ENCODE measurements at regions not wholly inside any gene's neighbourhood (a gene's known extent, or its start where the extent isn't known, plus 50 kb on each side); places are given as distances from the start of the nearest gene placed in this dataset.

DNA sequence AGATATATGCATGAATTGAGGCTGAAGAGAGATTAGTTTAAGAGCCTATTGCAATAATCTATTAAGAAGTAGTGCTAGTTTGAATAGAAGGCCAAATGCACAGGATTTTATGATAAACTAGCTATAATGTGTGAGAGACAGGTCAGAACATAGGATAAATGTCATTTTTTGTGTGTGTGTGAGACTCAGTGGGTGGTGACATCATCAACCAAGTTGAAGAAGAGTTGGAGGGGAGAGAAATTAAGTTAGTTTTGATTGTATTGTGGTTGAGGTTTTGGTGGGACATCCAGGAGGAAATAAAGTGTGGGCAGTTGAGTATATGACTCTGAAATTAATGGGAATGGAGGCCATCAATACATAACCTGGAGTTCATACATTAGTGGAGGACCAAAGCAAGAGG, 320.1 kb upstream of the CWC22 start:
- Histone ChIP-seq H3K9me3 (ENCODE audit: control insufficient read depth, insufficient read depth, low read length) (no peaks in the 10 kb centered on the region), H3K4me1 (ENCODE audit: control insufficient read depth, insufficient read depth, low read length) (peaks cover 13% of the 10 kb centered on the region)

DNA sequence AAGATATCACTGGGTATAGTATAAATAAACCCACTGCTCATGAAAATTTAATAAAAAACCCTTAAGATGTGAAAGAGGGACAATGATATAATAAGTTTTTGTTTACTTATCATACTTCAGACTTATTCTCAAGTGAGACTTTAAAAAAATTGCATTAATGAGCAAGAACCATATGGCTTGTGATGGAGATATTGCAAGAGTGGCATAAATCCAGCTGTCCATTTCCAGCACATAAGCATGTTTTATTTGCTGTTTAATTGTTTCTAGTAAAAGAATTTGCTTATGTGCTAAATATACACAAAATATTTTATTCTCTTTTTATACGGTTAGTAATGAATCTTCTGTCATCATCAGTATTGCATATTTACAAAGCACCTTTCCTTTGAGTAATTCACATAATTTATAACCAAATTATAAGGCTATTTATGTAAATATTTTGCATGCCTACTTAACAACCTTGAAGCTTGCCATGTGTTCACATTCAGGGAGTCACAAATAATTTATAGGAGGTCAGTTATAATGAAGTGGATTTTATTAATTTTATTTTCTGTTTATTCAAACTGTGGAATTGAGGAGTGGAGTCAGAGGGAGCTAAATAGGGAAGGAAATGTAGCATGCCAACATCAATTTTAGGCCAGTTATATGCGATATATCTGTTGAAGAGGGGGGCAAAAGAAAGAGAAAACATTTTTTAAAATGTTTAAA, 318.5 kb upstream of the CWC22 start:
- H3K4me3 ChIP-seq (ENCODE audit: low read depth, low read length) = no peak overlapping the region
- peaks cover 6% of the 10 kb centered on the region; the same call in 1 of the 2 replicates for H3K9me3 ChIP-seq (ENCODE audit: control insufficient read depth, insufficient read depth, low read length)

More for the DNA sequence above, 320.1 kb upstream of the CWC22 start:
- Histone ChIP-seq H3K9ac (ENCODE audit: low read depth, low read length) (no peak overlapping the region), H3K27me3 (ENCODE audit: control insufficient read depth, insufficient read depth, low read length) (no peaks in the 10 kb centered on the region), H3K4me3 (ENCODE audit: low read depth, low read length) (no peak overlapping the region), H3K36me3 (ENCODE audit: control insufficient read depth, insufficient read depth, low read length) (no peaks in the 10 kb centered on the region), H3K27ac (ENCODE audit: low read depth, low read length) (no peak overlapping the region)

DNA sequence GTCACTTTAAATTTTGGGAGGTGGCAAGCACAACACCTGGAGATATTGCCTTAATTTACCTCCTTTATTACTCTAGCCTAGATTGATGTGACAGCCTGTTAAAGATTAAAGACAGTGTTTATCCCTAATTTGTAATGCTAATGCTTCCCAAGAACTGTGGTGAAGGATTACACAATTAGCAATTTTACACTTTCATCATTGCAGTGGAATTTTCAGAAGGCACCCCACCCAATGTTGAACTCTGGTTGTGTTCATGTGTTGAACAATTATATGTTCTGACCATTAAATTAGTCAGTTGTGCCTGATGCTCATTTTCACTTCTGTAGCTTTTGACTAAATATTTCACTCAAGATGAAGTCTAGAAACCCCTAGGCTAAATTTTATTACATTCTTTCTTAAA, 317.1 kb upstream of the CWC22 start:
- Histone ChIP-seq H3K27me3 (ENCODE audit: control insufficient read depth, insufficient read depth, low read length) (no peaks in the 10 kb centered on the region), H3K36me3 (ENCODE audit: control insufficient read depth, insufficient read depth, low read length) (no peaks in the 10 kb centered on the region), H3K27ac (ENCODE audit: low read depth, low read length) (no peak overlapping the region), H3K9me3 (ENCODE audit: control insufficient read depth, insufficient read depth, low read length) (peaks cover 9% of the 10 kb centered on the region; the same call in 1 of the 2 replicates), H3K9ac (ENCODE audit: low read depth, low read length) (no peak overlapping the region), H3K4me1 (ENCODE audit: control insufficient read depth, insufficient read depth, low read length) (peaks cover 10% of the 10 kb centered on the region), H3K4me3 (ENCODE audit: low read depth, low read length) (no peak overlapping the region)

More for the DNA sequence above, 318.5 kb upstream of the CWC22 start:
- H3K27me3 ChIP-seq (ENCODE audit: control insufficient read depth, insufficient read depth, low read length) = no peaks in the 10 kb centered on the region
- H3K36me3 ChIP-seq (ENCODE audit: control insufficient read depth, insufficient read depth, low read length) = no peaks in the 10 kb centered on the region
- H3K27ac ChIP-seq (ENCODE audit: low read depth, low read length) = no peak overlapping the region
- H3K9ac ChIP-seq (ENCODE audit: low read depth, low read length) = no peak overlapping the region
- H3K4me1 ChIP-seq (ENCODE audit: control insufficient read depth, insufficient read depth, low read length) = peaks cover 13% of the 10 kb centered on the region

DNA sequence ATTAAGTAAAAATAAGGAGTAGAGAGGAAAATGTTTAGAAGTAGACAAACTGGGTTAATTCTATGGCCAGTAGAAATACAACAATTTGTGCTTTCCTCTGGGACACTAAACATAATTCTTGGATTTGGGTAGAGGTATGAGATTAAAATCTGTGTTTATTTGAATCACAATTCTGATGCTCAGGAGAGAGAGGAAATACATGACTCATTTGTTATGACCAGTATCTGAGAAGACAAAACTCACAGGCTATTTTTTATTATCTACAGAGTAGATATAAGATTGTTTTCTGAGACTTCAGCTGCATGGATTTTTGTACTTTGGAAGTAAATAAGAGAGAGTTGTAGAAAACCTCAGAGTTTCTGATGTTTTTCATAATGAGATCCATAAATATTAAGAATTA, 315.7 kb upstream of the CWC22 start:
- no peaks in the 10 kb centered on the region for H3K36me3 ChIP-seq (ENCODE audit: control insufficient read depth, insufficient read depth, low read length)
- no peak overlapping the region for H3K4me3 ChIP-seq (ENCODE audit: low read depth, low read length)
- H3K27ac ChIP-seq (ENCODE audit: low read depth, low read length) = no peak overlapping the region
- H3K9ac ChIP-seq (ENCODE audit: low read depth, low read length) = no peak overlapping the region
- no peaks in the 10 kb centered on the region for H3K4me1 ChIP-seq (ENCODE audit: control insufficient read depth, insufficient read depth, low read length)
- no peaks in the 10 kb centered on the region for H3K27me3 ChIP-seq (ENCODE audit: control insufficient read depth, insufficient read depth, low read length)
- peaks cover 9% of the 10 kb centered on the region; the same call in 1 of the 2 replicates for H3K9me3 ChIP-seq (ENCODE audit: control insufficient read depth, insufficient read depth, low read length)

DNA sequence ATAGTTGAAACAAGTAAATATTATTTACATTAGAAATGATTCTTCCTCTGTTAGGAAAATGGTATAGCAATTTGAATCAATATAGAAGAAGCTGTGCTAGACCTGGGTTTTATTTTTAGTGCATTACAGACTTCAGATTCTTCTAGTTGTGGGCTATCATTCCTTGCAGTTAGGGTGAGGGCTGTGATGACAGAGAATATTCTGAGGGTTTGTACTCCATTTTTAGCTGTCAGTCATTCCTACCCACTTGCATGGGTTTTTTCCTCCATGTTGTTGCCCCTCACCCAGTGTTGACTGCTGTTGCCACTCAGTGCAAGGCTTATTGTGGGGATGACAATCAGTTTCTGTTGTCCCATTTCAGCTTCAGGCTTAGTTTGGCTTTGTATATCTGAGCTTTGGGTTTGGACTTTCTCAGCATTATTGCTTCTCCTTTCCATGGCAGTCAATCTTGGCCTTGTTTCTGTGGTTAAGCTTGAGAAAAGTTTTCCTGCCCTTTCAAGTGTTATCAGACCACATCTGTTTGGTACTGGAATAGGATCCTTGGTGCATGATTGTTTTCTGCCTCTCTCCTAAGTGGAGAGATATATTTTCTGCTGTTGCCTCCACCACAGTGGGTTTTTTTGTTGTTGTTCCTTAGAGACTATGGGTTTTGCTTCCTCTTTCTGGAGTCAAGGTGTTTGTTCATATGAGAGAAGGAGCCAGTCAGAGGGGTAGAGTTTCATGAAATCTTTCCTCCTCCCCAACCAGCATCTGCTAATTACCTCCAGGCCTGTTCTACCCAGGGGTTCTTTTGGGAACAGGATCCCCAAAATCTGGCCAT, 312.7 kb upstream of the CWC22 start:
- no peak overlapping the region for H3K4me3 ChIP-seq (ENCODE audit: low read depth, low read length)
- H3K27me3 ChIP-seq (ENCODE audit: control insufficient read depth, insufficient read depth, low read length) = no peaks in the 10 kb centered on the region
- H3K4me1 ChIP-seq (ENCODE audit: control insufficient read depth, insufficient read depth, low read length) = no peaks in the 10 kb centered on the region
- H3K27ac ChIP-seq (ENCODE audit: low read depth, low read length) = no peak overlapping the region
- no peaks in the 10 kb centered on the region for H3K36me3 ChIP-seq (ENCODE audit: control insufficient read depth, insufficient read depth, low read length)
- H3K9ac ChIP-seq (ENCODE audit: low read depth, low read length) = no peak overlapping the region
- H3K9me3 ChIP-seq (ENCODE audit: control insufficient read depth, insufficient read depth, low read length) = peaks cover 11% of the 10 kb centered on the region; the same call in 1 of the 2 replicates

DNA sequence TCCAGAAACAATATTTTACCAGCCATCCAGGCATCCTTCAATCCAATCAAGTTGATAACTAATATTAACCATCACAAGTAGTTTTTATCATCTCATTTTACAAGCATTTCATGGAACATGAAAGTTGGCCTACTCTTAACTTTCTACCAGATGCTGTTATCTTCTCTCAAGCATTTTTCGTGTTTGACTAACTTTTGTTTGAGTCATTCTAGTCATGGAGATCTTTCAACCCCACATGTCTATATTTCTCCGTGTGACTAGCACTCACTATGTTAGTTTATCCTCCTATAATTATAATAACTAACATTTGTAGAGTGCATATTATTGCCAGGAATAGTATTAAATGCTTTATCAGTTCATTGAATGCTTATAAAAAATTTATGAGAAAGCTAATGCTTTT, 307.0 kb upstream of the CWC22 start:
- no peaks in the 10 kb centered on the region for H3K36me3 ChIP-seq (ENCODE audit: control insufficient read depth, insufficient read depth, low read length)
- H3K27me3 ChIP-seq (ENCODE audit: control insufficient read depth, insufficient read depth, low read length) = no peaks in the 10 kb centered on the region
- peaks cover 2% of the 10 kb centered on the region; the same call in 1 of the 2 replicates for H3K9me3 ChIP-seq (ENCODE audit: control insufficient read depth, insufficient read depth, low read length)
- peaks cover 5% of the 10 kb centered on the region; the same call in 1 of the 2 replicates for H3K4me1 ChIP-seq (ENCODE audit: control insufficient read depth, insufficient read depth, low read length)
- H3K9ac ChIP-seq (ENCODE audit: low read depth, low read length) = no peak overlapping the region
- H3K4me3 ChIP-seq (ENCODE audit: low read depth, low read length) = no peak overlapping the region
- no peak overlapping the region for H3K27ac ChIP-seq (ENCODE audit: low read depth, low read length)

DNA sequence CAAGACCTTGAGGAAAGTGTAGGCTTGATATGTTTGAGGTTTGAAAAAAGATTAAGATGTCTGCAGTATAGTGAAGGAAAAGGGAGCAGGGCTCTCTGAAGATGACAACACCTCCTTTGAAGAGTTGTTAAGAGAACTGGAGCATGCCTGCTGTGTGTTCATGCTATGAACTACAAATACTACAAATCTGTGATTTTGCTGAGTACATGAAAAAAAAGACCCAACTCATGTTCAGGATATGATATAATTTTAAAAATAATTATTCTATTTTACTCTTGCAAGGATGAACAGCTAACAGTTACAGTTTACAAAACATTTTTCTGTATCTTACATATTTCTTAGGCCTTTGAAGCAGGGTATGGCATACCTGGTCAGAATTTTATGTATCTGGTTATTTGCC, 305.4 kb upstream of the CWC22 start:
- H3K9ac ChIP-seq (ENCODE audit: low read depth, low read length) = no peak overlapping the region
- H3K4me3 ChIP-seq (ENCODE audit: low read depth, low read length) = no peak overlapping the region
- H3K4me1 ChIP-seq (ENCODE audit: control insufficient read depth, insufficient read depth, low read length) = peaks cover 5% of the 10 kb centered on the region; the same call in 1 of the 2 replicates
- H3K27ac ChIP-seq (ENCODE audit: low read depth, low read length) = no peak overlapping the region
- no peaks in the 10 kb centered on the region for H3K36me3 ChIP-seq (ENCODE audit: control insufficient read depth, insufficient read depth, low read length)
- peaks cover 2% of the 10 kb centered on the region; the same call in 1 of the 2 replicates for H3K9me3 ChIP-seq (ENCODE audit: control insufficient read depth, insufficient read depth, low read length)
- no peaks in the 10 kb centered on the region for H3K27me3 ChIP-seq (ENCODE audit: control insufficient read depth, insufficient read depth, low read length)

DNA sequence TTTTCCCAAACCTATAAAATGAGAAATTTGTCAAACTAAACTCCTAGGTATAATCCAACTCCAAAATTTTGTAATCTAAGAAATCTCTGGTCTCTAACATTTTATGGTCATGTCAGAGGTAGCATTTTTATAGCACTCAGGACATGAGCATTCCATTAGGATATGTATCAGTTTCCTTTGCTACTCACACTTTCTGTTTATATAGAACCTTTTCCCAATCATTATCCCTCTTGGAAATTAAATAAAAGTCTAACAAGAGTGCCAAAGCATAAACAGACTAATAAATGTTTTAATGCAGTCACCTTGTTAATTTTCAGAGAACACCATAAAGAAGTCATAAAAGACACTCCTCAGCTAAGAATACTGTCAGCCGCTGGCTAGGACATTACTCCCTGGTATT, 300.0 kb upstream of the CWC22 start:
- H3K4me1 ChIP-seq (ENCODE audit: control insufficient read depth, insufficient read depth, low read length) = no peaks in the 10 kb centered on the region
- H3K36me3 ChIP-seq (ENCODE audit: control insufficient read depth, insufficient read depth, low read length) = no peaks in the 10 kb centered on the region
- H3K27me3 ChIP-seq (ENCODE audit: control insufficient read depth, insufficient read depth, low read length) = no peaks in the 10 kb centered on the region
- H3K4me3 ChIP-seq (ENCODE audit: low read depth, low read length) = no peak overlapping the region
- no peak overlapping the region for H3K27ac ChIP-seq (ENCODE audit: low read depth, low read length)
- H3K9me3 ChIP-seq (ENCODE audit: control insufficient read depth, insufficient read depth, low read length) = no peaks in the 10 kb centered on the region
- H3K9ac ChIP-seq (ENCODE audit: low read depth, low read length) = no peak overlapping the region

DNA sequence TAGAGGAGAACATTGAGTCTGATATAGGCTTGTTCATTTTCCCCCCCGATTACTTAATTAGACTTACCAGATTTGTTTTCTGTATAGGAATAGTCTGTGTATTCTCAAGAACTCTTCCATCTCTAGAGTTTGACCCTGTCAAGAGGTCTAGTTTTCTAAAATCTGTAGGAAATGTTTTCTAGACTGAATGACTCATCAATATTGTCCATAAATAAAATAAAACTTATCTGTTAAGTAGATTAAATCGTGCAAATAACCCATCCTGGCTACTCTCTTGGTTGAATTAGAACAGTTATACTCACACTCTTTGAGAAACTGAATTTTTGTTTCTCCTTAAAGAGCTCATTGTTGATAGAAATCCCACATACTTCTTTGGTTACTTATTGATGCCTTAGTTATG, 299.2 kb upstream of the CWC22 start:
- no peaks in the 10 kb centered on the region for H3K4me1 ChIP-seq (ENCODE audit: control insufficient read depth, insufficient read depth, low read length)
- H3K27me3 ChIP-seq (ENCODE audit: control insufficient read depth, insufficient read depth, low read length) = no peaks in the 10 kb centered on the region
- H3K9ac ChIP-seq (ENCODE audit: low read depth, low read length) = no peak overlapping the region
- no peak overlapping the region for H3K4me3 ChIP-seq (ENCODE audit: low read depth, low read length)
- H3K36me3 ChIP-seq (ENCODE audit: control insufficient read depth, insufficient read depth, low read length) = no peaks in the 10 kb centered on the region
- H3K27ac ChIP-seq (ENCODE audit: low read depth, low read length) = no peak overlapping the region
- no peaks in the 10 kb centered on the region for H3K9me3 ChIP-seq (ENCODE audit: control insufficient read depth, insufficient read depth, low read length)

DNA sequence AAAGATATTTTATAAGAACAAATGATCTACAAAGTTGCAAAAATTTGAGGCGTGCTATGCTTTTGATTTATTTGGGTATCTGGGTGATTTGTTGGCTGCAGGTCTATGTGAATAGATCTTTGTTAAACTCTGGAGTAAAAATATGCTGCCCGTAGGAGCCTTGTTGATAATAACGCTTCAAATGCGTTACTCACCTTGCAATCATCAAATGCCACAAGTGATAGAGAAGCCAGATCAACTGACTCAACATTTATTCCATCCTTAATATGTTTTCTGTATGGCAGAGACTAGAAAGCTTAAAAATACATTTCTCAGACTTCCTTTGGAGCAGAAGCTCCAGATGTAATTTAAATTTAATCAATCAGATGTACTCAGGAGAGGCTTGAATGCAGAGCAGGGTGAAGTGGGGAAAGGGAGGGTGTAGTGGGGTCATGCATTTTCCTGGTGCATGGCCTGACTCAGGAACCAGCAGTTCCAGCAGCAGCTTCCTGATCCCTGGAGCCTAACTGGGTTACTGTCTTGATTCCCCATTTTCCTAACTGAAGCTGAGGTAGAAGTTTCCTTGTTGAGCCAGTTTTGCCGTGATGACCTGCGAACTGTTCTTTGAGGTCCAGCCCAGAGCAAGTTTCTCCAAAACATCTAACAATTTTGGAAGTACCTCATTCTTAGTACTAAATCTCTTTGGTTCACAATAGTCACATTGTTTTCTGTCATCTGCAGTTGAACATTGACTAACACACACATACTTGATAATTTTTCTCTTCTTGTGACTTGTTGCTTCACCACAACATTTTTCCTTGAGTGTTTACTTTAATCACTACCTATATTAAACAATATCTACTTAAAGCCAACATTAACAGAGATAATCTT, 284.7 kb upstream of the CWC22 start:
- Histone ChIP-seq H3K27ac (ENCODE audit: low read depth, low read length) (no peak overlapping the region), H3K27me3 (ENCODE audit: control insufficient read depth, insufficient read depth, low read length) (no peaks in the 10 kb centered on the region), H3K36me3 (ENCODE audit: control insufficient read depth, insufficient read depth, low read length) (no peaks in the 10 kb centered on the region), H3K4me3 (ENCODE audit: low read depth, low read length) (no peak overlapping the region), H3K4me1 (ENCODE audit: control insufficient read depth, insufficient read depth, low read length) (no peaks in the 10 kb centered on the region), H3K9ac (ENCODE audit: low read depth, low read length) (no peak overlapping the region), H3K9me3 (ENCODE audit: control insufficient read depth, insufficient read depth, low read length) (no peaks in the 10 kb centered on the region)

Measured in HUES48 (cell line).